Stimulated activated CD8-positive, alpha-beta memory T cell treated with anti-CD3 and anti-CD28 coated beads, Interleukin-2, amount 100 ng/mL, for 48 hours (primary cell): ENCODE measurements at regions not wholly inside any gene's neighbourhood (a gene's known extent, or its start where the extent isn't known, plus 50 kb on each side); places are given as distances from the start of the nearest gene placed in this dataset.

Experiments
- DNase-seq, 2 donors: peaks; one replicate each; pipeline ENCODE4 v3.0.0-alpha.2; 2020; ENCODE audit warnings: low read depth in 2 of 2

DNA sequence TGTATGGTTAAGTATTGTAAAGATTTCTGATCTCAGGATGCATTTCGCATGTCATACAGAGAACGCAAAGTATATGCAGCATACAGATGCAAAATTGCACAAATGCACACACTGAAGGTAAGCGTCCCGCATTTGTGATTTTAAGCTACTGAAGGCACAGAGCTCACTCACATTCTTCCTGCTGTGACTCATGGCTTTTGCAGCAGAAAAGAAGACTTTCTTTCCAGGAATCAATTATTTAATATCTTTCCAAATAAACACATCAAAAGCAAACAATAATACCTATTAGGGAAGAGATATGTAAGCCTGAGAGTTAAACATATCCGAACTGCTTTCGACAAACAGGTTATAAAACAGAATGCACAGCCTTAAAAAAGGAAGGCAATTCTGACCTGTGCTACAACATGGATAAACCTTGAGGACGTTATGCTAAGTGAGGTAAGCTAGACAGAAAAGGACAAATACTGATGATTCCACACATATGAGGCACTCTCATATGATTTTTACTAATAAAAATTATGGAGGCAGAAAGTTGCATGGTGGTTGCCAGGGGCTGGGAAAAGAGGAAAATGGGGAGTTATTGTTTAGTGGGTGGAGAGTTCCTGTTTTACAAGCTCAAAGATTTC is 109.0 kb downstream of the TFAP2A start:
- no peak for DNase-seq

DNA sequence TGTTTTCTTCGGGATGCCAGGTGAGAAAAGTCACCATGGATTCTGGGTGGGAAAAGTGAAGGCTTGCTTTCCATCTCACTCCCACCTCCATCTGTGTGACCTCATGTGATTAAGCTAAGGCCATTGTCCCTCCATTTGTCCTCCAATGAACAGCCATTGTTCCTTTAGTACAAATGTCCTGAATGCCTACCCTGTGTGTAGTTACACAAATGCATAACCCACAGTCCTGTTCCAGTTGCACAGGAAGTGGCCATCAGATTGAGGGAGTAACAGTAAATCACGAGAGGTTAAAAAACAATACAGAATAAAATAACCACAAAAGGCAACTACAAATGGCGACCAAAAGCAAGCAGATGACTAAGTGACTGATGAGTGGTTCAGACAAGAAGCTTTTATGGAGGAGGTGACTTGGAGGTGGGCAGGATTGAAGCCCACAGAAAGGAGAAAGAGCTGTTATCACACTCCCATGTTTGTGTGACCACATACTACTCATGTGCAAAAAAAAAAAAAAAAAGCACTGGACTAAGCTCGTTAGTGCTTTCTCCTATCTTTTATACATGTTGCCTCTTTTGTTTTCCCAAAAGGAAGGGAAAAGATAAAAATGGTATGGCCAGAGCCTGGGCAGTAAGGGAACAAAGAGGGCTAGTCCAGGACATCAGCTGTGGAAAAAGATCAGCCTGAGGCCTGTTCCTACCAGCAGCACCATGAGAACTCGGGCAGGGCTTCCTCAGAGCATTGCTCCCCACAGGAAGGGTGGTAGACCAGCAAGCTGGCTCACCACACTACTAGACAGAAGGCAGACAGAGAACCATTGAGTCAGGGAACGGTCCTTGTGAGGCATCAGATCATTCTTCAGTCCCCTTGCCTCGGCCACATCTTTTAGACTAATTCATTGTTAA is 111.0 kb downstream of the TFAP2A start:
- no peak for DNase-seq

DNA sequence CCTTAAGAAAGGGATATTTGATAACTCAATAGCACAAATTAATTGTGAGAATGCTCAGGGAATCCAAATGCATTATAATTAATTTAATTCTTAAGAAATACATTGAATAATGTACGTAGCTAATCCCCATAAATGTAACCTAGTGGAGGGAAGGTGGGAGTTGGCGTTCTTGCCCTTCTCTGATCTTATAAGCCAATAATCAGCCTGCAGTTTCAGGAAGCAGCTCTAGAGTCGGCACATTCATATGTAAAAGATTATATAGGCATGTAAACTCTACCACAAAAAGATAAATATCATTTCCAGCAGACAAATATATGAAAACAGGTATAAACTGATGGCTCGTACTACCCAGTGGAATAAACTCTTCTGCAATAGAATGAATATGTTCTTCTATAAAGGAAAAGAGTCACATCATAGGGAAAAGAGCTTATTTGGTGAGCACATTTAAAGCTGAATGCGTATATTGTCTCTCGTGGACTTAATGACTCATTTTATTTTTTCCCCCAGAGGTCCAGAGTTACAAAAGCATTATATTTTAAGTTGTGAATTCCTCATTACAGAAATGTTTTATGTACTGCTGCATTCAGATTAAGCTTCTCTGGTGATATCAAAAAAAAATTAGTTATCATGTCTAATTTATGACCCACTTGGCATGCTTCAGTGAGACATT is 112.2 kb downstream of the TFAP2A start:
- DNase-seq: no peak

DNA sequence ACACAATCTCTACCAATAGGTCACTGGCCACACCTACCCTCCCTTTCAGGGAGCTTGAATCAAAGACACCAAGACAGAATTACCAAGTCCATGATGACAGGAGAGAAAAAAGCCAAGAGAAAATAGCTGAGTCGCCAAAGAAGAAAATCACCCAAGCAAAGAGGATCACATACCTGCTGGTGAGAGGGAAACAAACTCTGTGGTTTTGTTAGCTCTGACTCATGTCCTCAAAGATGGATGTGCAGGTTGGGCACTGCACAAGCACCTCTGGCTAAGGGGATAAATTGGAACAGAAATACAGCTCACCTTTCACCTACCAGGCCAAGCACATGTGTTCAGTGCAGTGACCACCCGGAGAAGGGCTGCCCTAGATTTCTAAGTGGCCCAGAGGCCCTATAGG is 114.8 kb downstream of the TFAP2A start:
- DNase-seq: no peak

DNA sequence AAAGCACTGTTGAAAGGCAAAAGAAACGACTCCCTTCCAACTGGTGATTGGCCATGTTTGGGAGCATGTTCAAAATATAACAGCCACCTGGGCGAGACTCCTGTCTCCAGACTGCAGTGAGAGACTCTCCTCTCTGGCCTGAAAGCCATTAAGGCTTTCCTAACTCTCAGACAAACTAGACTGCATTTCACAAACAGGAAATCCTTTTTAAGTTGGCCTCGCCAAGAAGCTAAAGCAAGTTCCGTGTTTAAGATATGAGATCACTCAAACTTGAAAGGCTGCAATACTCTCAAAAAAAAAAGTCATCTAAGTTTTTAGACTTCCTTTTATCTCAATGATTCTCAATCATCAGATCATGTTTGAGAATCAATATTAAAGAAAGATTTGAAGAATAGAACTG is 117.0 kb downstream of the TFAP2A start:
- no peak for DNase-seq

DNA sequence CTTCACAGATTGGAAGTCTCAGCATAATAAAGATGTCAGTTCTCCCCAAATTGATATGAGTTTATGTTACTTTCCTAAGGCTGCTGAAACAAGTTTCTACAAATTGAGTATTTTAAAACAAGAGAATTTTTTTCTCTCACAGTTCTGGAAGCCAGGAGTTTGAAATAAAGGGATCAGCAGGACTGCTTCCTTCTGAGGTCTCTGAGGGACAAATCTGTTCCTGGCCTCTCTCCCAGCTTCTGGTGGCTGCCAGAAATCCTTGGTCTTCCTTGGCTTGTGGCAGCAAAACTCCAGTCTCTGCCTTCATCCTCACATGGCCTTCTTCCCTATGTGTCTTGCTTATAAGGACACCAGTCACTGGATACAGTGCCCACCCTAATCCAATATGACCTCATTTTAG is 136.1 kb downstream of the TFAP2A start:
- no peak for DNase-seq

DNA sequence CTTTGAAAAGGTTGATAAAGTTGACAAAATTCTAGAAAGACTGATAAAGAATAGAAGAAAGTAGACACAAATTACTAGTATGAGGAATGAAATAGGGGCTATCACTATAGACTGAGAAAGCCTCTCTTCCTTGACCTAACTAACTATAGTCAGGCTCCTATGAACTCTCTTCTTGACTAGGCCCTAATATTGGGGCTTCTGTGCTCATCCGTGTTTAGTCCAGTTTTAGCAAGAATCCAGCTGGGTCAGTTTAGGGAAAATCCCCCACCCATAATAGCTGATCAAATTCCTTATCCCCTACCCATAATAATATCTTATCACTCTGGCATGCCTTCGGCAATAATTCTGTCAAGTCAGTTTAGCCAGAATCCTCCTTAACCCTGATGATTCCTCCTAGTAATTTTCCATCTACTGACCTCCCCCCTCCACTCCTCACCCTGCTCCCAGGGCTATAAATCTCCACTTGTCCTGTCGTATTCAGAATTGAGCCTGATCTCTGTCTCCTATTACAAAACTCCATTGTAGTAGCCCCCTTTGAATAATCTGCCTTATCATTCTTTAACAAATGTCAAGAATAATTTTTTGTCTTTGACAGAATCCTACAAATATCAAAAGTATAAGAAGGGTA is 138.1 kb downstream of the TFAP2A start:
- DNase-seq: no peak

DNA sequence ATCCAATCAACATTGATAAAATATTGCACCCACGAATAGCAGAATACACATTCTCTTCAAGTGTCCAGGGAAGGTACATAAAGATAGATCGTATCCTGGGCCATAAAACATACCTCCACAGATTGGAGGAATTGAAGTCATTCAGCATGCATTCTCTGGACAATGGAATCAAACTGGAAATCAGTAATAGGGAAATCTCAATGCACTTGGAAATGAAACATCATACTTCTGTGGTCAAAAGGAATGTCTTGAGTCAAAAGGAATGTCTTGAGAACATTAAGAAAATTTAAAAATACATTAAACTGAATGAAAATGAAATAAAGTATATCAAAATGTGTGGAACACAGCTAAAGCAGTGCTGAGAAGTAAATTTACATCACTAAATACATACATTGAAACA is 138.8 kb downstream of the TFAP2A start:
- no peak for DNase-seq

DNA sequence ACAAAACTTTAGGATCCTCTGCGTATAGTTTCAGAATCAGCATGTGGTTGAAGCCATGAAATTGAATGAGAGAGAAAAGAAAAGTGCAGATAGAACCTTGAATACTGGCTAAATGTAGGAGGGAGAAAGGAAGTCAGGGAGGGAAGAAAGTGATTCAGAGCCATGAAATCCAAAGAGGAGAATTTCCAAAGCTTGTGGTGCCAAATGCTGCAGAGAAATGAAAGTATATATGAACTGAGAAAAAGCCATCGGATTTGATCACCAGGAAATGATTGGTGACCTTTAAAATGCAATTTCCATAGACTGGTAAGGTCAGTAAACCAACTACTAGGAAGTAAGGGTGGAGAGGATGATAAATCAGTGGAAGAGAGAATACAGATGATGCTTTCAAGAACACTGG is 142.3 kb downstream of the TFAP2A start:
- DNase-seq: no peak

DNA sequence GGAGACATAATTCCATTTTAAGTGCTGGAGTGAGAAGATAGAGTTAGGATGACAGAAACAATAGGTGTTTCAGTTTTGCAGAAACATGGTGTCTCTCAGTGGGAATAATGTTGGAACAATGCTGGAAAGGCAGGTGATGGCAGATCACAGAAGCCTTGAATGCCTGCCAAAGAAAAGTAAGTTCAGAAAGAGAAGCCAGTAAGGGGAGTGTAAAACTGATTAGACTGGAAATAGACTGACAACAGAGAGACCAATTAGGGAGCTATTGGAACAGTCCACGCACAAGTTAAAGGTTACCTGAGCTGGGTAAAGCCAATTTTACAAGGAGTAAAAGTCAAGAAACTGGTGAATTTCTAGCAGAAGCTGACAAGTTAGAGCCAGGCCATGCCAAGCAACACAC is 142.9 kb downstream of the TFAP2A start:
- no peak for DNase-seq

DNA sequence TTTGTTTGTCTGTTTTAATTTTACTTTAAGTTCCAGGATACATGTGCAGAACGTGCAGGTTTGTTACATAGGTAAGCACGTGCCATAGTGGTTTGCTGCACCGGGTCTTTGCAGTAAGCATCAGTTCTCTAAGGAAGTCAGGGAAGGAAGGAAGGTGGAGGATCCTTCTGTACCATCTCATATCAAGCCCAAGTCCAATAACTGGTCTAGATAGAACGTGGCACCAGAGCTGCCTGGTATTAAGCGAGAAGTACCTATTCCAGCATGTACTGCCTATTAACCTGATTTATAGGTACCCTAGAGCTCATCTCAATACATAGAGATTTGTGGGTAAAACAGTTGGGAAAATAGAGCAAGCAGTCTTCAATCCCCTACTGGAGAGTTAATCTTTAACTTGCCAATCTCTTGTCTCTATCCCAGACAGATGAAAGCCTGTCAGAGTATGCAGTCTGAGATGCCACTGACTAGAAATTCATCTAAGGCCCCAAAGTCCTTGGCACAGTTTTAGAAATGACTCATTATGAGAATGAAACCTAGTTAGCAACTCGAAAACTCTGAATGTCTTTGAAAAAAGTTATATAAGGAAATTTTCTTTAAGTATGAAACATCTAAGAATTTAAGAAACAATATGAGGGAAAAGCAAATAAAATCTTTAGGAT is 144.9 kb downstream of the TFAP2A start:
- DNase-seq: no peak

DNA sequence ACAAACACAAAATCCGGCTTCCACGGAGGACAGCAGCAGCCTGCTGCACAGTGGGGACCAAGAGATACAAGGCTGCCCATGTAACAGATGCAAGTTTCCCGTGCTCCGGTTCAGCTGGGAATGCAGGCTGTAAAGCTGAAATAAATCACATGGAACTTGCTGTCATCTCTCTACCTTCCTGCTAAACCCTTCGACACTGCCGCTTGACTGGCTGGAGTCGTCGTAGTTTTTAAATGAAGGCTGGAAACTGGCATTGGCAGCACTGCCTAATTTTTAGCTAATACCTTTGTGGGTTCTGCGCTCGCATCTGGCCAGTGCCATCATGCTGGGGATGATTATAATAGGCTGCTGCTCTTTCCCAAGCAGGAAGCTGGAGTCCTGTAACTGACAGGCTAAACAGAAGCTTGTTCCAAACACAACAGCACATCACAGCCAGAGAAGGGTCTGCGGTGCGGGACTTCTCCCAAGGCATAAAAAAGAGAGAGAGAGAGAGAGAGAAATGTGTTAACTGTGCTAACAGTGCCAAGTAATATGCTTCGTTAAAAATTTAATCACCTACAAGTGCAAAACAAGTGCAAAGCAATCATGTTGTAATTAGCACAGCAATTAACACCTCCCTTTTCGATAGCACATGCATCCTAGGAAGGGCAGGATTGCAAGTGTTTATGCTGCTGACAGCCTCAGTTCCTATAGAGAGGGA is 146.1 kb downstream of the TFAP2A start:
- DNase-seq: no peak

DNA sequence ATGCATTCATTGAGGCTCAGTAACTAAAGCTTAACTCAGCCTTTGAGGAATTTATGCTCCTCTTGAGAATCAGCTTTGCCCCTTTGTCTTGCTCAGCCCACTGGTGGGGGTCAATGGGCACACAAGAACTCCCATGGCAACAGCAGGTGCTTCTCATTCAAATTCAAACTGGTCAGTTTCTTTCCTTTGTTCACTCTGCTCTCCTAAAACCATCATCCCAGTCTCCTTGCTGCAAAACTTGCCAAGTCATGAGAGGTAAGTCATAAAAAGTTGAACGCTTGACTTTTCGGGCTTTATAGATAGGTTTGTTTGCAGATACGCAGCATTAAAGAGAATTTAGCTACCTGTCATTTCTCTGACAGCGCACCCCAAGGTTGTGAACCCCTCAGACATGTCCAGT is 146.8 kb downstream of the TFAP2A start:
- DNase-seq: no peak

DNA sequence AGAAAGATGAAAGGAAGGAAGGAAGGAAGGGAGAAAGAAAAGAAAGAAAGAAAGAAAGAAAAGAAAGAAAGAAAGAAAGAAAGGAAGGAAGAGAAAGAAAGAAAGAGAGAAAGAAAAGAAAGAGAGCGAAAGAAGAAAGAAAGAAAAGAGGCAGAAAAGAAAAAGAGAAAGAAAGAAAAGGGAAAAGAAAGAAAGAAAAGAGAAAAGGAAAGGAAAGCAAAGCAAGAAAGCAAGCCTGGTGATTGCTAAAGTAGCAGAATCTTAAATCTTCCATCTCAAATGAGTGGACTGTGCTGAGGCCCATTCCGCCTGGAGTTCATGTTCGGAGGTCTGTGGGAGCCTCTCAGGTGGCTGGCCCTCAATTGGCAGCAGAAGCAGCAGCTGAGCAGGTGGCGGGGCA is 148.4 kb downstream of the TFAP2A start:
- DNase-seq: no peak

DNA sequence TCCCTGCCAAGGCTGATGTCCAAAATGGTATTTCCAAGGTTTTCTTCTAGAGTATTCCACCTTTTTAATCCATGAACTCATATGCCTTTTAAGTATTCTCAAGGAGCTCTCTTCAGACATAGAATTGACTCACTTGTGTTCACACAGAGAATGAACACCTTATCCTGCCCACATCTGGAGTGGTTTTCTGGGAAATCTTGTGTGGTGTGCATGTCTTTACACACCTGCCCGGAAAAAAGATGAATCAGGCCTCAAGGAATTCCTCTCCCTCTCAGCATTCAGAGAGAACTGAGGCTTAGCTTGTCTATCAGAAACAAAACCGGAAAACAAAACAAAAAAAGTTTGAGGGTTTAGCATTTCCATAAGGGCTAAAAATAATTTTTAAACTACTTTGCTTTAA is 148.8 kb downstream of the TFAP2A start:
- DNase-seq: no peak

DNA sequence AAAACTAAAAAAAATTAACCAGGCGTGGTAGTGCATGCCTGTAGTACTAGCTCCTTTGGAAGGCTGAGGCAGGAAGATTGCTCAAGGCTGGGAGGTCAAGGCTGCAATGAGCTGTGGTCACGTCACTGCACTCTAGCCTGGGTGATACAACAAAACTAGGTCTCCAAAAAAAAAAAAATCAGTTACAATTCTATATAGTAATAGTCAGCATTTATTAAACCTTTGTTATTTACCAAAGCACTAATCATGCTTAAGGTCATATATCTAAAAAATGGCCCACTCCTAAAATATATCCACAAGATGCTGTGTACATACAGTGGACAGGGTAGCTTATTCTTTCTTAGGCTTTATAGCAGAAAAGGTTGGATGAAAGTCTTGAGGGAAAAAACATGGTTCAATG is 152.4 kb downstream of the TFAP2A start:
- no peak for DNase-seq

DNA sequence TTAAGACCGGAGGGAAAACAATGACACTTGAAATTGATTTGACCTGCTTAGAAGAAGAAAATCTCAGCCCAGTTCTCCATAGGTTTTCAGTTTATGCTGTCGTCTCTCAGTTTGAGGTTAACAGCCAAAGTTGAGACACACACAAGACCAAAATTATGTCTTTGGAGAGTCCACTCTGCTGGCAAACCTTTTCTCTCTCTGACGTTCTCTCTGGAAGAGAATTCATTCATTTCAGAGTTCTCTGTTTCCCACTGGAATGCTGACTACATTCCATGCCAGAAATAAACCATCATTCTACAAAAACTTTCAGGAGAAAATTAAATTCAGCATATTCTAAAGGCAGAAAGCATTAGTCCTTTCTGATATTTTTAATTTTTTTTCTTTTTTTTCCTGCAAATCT is 155.2 kb downstream of the TFAP2A start:
- DNase-seq: no peak

DNA sequence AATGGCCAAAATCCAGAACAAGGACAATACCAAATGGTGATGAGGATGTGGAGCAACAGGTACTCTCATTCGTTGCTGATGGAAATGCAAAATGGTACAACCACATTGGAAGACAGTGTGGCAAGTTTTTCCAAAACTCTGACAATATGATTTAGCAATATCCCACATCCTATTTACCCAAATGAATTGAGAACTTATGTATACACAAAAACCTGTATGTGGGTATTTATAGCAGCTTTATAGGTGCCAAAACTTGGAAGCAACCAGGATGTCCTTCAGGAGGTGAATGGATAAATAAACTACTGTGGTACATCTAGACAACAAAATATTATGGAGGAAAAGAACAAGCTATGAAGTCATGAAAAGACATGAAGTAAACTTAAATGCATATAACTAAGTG is 156.5 kb downstream of the TFAP2A start:
- DNase-seq: no peak

DNA sequence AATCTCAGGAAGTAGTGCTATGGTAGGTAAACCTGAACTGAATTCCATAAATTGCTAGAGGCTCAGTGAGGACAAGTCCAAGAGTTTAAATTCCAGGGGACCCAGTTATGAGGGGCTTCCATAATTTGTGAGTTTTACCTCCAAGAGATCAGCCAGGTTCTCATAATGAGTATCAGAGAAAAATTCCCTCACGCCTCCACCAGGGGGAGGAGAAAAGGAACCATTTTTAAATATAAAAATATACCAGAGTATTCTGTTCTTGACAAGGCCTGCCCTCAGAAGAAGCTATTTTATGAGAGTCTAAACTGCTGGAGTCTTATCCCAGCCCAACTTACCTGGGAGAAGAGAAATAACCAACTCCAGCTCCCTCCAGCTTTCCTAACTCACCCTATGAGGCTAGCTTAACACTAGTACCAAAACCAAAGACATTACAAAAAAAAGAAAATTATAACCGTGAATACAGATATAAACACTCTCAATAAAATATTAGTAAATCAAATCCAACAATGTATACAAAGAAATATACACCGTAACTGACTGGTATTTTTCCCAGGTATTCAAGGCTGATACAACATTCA is 158.7 kb downstream of the TFAP2A start:
- DNase-seq: no peak

DNA sequence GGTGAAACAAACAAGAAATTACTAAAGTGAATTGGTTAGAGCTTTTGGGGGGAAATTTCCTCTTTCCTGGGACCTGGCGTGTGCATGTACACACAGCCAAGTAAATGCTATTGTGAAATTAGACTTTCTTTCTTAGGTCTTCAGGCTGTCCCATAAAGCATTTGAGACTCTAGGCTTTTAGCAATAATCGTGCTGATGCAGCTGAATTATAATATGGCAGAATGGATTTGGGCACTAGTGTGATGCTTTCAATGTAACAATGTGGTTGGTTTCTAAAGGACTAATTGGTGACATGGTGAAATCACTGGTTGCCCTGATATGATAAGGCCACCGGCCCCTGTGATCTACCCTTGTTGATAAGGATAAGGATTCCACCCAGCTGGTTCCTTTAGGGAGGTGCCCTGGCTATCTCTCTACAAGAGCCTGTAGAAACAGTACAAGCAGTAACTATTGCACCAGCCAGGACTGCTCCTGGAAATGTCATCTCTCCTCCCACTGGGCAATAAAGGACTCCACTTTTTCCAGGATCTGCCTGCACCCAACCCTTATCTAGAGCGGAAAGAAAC is 164.1 kb downstream of the TFAP2A start:
- no peak for DNase-seq

DNA sequence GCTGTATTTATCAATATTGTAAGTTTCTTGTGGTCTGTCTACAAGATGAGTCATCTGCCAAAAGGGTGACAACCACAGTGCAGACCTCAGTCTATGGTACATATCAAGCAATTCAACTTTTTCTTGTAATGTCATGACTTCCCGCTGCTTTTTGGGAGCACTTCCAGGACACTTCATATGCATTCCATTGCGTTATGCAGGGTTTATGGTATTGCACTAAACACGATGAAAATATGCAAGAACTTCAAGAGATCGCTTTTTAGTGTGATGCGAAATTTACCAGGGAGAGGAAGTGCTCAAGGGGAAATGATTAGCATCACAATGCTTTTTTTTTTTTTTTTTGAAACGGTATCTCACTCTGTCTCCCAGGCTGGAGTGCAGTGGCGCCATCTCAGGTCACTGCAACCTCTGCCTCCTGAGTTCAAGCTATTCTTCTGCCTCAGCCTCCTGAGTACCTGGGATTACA is 166.5 kb downstream of the TFAP2A start:
- DNase-seq: no peak
